GM18867 (cell line): ENCODE measurements at regions not wholly inside any gene's neighbourhood (a gene's known extent, or its start where the extent isn't known, plus 50 kb on each side); places are given as distances from the start of the nearest gene placed in this dataset.

Experiments used
- ATAC-seq: cut with Tn5 transposase; IDR thresholded peaks from one replicate; pipeline ENCODE4 v1.9.1; 2021; ENCODE audit warnings: mild to moderate bottlenecking, moderate library complexity; ENCODE audit not compliant: unreplicated experiment

DNA sequence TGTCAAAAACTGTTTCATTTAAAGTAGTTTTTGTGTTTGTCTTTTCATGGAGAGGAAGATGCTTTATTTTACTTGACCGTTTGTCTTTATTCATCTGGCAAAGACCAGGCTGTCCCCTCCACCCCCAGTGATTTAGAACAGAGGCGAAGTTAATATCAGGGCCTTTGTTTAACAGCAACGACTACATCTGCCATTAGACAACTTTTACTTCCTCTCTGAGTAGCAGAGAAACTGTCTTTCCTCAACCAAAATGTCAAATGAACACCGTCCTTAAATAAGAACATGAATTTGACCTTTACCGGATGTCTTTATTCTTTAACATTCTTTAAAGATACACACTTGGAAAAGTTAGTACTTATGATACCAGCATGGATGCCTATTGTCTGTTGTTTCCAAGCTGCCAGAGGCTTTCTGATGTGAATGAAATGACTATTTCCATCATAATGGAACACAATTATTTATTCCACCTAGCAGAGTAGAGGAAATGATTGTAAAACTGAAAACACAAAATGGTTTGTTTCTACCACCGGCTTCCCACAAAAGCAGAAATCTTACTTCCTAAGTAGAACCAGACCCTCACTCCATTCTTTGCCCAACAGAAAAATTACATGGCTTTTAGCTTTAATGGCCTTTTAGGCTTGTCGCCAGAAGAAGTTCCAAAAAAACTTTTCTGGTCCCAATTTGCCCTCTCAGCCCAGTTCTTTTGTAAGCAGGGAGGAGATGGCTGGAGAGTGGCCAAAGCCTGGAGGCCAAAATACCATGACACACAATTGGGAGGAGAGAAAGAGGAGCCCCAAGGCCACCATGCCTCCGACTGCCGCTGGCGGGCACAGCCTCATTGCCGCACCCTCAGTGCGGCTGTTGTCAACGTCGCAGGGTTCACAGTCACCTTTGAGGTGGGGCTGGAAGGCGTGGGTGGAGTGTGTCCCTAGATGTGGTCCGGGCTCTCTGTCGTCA lies 168.5 kb downstream of the TEX36 start:
- ATAC-seq, result no peak

- ATAC-seq, result no peak
Measured at GRCh38 chr10:125513429-125514182, 169.4 kb downstream of the TEX36 start.

DNA sequence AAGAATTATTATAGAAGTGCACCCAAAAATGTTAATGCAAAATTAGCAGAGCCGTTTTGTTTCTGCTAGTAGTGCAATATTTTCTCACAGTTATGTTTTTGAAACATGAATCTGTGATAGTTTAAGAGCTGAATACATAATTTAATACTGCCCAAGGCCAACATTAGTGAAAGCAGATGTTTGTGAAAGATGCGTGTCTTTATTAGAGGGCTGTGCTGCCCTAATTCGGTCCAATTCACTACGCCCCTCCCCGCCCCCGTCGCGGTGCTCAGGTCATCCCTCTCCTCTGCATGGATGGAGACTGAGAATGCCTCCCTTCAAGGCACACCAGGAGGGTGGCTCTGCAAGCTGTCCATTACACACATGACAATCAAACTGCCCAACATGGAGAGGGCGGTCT lies 172.0 kb downstream of the TEX36 start:
- ATAC-seq, result no peak

GRCh38 chr10:125505648-125506047 lies 177.3 kb downstream of the TEX36 start:
- no peak for ATAC-seq

DNA sequence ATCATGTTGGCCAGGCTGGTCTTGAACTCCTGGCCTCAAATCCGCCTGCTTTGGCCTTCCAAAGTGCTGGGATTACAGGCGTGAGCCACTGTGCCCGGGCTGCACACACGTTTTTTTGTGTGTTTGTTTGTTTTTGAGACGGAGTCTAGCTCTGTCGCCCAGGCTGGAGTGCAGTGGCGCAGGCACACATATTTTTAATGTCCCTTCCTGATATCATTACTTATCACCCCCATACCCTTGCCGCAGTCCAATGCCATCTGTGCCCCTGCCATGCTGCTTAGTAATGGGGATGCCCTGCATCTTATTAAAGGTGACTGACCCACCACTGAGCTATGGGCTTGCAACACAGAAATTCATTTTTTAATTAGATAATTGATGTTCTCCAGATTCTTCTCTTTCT lies 180.7 kb downstream of the TEX36 start:
- ATAC-seq, result no peak

DNA sequence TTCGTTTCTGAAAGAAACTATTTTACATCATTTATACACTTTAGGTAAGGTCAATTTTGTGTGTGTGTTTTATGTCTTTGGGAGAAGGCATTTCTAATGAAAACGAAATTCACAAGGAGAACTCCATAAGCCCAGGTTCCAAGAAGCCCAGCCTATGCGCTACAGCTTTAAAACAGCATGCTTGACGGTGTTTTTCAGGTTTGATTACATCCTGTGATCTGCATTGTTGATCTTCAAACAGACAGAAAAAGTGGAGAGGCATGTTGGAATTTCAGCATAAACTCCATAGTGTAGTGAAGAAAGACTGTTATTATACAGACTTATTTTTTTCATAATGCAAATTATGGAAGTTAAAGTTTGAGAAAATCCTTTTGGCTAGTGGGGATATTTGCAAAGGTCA lies 187.6 kb downstream of the TEX36 start:
- no peak for ATAC-seq

DNA sequence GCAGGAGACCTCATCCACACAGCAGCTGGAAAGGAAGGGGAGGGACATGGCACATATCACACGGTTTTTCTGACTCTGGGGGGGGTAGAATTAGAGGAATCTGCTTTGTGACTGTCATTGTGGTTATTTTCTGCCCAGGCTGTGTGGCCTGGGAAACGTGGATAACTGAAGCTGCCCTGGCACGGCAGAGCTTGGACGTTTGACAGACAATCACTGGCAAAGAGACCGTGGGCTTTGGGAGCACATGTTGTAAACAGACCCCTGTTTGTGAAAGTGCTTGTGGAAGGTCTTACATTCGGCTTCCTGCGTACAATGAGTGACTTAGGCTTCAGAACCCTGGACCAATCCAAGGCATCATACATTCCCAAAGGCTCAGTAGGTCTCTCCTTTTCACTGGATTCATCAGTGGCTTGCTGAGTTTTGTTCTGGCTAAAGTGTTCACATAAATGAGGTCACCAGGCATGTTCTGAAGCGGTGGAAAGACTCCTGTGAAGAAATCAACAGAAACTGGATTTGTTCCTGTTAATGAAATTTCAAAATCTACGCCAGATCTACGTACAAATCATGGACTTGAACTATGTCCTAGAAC lies 188.2 kb downstream of the TEX36 start:
- ATAC-seq, result no peak

DNA sequence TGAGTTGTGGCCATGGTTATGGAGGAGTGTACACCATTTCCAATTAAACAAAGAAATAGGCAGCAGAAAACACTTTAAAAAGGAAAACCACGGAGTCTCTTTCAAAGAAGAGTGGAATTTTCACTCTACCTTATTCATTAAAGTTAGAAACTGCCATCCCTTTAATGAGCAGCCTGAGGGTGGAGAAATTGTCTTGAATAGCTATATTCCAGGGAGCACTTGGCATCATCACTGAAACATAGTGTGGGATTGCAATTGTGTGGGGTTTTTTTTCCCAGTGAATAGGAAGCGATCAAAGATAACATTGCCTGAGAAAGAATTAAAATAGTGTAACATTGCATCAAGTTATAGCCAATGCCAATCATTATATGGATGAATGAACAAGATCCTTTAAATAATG lies 191.6 kb downstream of the TEX36 start:
- ATAC-seq, result no peak

GRCh38 chr10:125489731-125490130 lies 193.2 kb downstream of the TEX36 start:
- no peak for ATAC-seq

GRCh38 chr10:125485665-125486064 lies 197.3 kb downstream of the TEX36 start:
- ATAC-seq, result no peak

- no peak for ATAC-seq
Measured at GRCh38 chr10:125484035-125484732, 198.8 kb downstream of the TEX36 start.

GRCh38 chr10:125482637-125483036 lies 200.3 kb downstream of the TEX36 start:
- no peak for ATAC-seq

GRCh38 chr10:125482108-125482507 lies 200.9 kb downstream of the TEX36 start:
- ATAC-seq, result no peak

DNA sequence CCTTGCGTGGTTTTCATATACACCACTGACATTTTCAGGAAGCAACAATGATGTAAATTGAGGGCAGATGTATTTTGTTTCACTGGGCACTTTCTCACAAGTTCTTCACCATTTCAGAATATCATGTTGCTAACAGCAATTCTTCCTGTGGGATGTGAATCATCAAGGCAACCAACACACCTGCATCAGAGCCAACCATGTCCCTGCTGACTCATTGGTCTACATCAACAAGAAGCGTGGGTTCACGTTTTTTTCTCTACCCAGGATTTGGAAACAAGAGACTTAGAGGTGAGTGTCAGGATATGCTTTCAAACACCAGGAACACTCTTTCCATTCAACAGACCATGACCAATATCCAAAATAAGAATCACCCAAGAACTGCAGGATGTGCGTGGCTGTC lies 203.9 kb downstream of the TEX36 start:
- ATAC-seq, result no peak

GRCh38 chr10:125475815-125476214 lies 207.1 kb downstream of the TEX36 start:
- ATAC-seq, result no peak

DNA sequence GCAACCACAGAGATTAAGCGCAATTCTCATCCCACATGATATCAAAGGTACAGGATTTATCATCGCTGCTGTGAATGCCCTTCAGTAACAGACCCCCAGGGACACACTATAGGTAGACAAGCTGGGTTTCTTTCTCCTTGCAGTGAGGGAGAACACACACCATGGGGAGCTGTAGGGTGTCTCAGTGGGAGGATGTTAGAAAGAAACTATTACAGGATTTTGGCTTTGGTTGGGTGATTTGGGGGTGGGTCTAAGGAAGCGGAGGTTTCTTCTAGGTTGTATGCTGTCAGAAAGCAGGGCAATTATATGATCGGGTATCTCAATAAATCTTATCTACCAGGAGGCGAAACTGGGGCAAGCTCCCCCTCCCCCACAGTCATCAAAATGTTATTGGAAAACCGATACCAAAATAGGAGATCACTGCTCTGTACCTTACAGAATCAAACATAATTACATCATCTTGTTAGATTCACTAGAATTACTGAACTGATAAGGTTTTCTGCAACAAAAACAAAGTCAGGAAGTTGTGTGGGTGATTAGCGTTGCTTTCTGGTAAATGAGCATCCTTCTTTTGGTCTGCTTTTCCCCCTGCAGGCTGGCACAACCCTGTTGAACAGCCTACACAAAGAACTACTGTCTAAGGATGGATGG lies 209.7 kb downstream of the TEX36 start:
- ATAC-seq, result no peak

DNA sequence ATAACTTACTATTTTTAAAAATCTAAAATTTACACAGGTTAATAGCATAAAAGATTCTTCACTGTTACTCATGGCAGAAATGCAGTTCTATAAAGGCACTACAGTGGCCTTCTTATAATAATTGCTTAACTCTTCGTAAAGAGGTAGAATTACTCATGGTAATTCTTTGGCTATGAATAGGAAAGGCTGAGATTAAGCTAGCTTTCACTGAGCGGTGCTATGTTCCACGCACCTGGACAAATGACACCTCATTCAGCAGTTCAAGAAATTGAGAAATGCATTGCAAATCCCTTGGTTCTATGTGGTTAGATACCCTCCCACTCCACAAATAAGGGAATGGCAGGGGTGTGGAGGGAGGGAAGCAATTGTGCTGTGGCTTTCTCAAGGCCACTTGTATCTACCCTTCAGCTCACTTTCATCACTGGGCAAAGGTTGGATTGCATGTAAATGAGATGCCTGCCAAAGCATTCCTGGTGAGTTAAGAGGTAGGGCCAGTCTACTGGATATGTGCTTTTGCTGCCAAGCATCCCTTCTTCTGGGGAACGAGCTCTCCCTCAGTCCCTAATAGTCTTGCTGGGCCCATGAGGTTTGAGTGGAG lies 210.9 kb downstream of the TEX36 start:
- ATAC-seq, result no peak

GRCh38 chr10:125468278-125468677 lies 214.7 kb downstream of the TEX36 start:
- no peak for ATAC-seq

- ATAC-seq, result no peak
Measured at GRCh38 chr10:125466685-125467084, 216.3 kb downstream of the TEX36 start.

DNA sequence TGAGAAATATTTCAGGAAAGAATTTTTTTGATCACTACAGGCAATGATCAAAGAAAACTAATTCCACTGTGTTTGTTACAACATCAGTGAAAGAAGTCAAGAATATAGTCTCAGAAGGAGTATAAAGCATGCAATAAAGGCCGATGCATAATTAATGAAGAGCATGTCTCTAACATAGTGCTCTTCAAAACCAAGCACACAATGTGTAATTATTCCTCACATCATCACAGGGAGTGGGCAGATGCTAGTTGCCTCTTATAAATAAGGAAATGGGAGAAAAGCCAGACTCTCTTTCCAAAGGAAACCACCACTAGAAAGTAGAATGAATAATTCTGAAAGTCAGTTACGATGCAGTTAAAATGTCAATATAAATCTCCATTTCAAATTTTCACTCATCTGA lies 220.1 kb downstream of the TEX36 start:
- no peak for ATAC-seq
